ENCODE measurements at regions not wholly inside any gene's neighbourhood (a gene's known extent, or its start where the extent isn't known, plus 50 kb on each side); places are given as distances from the start of the nearest gene placed in this dataset.

- Mint-ChIP-seq H3K4me1 (ENCODE audit: low read depth) (no peaks in the 10 kb centered on the region), H3K4me3 (no peak overlapping the region), H3K36me3 (ENCODE audit: insufficient read depth in 2 of 2) (no peaks in the 10 kb centered on the region), H3K27ac (no peak overlapping the region), H3K9me3 (peaks cover 4 to 7% of the 10 kb centered on the region in 2 donors), H3K27me3 (ENCODE audit: low read depth) (no peaks in the 10 kb centered on the region)
- no peak for ATAC-seq (replicated peaks in 1 of 2)
- no peak for DNase-seq
Observed at GRCh38 chr10:20726381-20726780, 170.7 kb downstream of the NEBL start.

GRCh38 chr10:20714979-20715378 lies 182.1 kb downstream of the NEBL start:
- ATAC-seq (replicated peaks in 1 of 2) (no peak), DNase-seq (no peak)
- H3K4me1 Mint-ChIP-seq (ENCODE audit: low read depth) = no peaks in the 10 kb centered on the region
- H3K36me3 Mint-ChIP-seq (ENCODE audit: insufficient read depth in 2 of 2) = no peaks in the 10 kb centered on the region
- H3K27ac Mint-ChIP-seq = no peak overlapping the region
- no peaks in the 10 kb centered on the region for H3K27me3 Mint-ChIP-seq (ENCODE audit: low read depth)
- H3K4me3 Mint-ChIP-seq = no peak overlapping the region
- peaks cover 2 to 6% of the 10 kb centered on the region in 2 donors for H3K9me3 Mint-ChIP-seq

DNA sequence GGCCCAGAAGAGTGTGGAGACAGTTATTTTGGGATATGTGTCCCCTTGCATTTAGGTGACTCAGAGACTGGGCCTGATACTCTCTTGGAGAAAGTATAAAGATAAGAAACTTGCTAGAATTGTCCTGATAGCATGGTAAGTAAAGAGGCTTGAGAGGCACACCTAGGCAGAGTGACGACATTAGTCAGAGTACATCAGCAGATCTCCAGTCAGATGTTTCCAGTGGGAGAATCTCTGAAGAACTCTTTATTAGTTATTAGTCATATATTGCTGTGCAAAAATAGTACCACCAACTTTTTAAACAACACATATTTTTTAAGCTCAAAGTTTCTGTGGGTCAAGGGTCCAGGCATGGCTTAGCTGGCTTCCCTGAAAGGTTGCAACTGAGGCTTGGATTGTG lies 182.6 kb downstream of the NEBL start:
- no peak for ATAC-seq (replicated peaks in 1 of 2)
- peaks cover under 1 to 6% of the 10 kb centered on the region in 2 donors for H3K9me3 Mint-ChIP-seq
- H3K4me3 Mint-ChIP-seq = no peak overlapping the region
- no peak overlapping the region for H3K27ac Mint-ChIP-seq
- H3K27me3 Mint-ChIP-seq (ENCODE audit: low read depth) = no peaks in the 10 kb centered on the region
- no peaks in the 10 kb centered on the region for H3K36me3 Mint-ChIP-seq (ENCODE audit: insufficient read depth in 2 of 2)
- DNase-seq = no peak
- H3K4me1 Mint-ChIP-seq (ENCODE audit: low read depth) = no peaks in the 10 kb centered on the region

DNA sequence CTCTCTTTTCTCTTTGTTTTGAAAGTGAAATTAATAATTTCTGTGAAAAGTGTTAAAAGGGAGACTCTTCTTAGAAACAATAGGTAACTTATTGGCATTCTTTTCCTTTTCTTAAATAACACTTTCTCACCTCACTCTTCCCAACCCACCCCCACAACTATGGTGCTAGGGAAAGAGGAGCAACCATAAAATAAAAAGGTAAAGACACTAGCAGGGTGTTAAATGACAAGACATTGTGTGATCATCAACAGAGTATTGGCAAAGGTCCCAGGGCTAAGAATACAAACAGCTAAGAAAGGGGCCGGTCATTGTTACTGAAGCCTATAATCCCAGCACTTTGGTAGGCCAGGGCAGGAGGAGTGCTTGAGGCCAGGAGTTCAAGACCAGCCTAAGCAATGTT lies 183.7 kb downstream of the NEBL start:
- Mint-ChIP-seq H3K27ac (no peak overlapping the region), H3K9me3 (peaks cover 0 to 5% of the 10 kb centered on the region in 2 donors), H3K27me3 (ENCODE audit: low read depth) (no peaks in the 10 kb centered on the region), H3K36me3 (ENCODE audit: insufficient read depth in 2 of 2) (no peaks in the 10 kb centered on the region), H3K4me1 (ENCODE audit: low read depth) (no peaks in the 10 kb centered on the region), H3K4me3 (no peak overlapping the region)
- ATAC-seq (replicated peaks in 1 of 2) (no peak), DNase-seq (no peak)

DNA sequence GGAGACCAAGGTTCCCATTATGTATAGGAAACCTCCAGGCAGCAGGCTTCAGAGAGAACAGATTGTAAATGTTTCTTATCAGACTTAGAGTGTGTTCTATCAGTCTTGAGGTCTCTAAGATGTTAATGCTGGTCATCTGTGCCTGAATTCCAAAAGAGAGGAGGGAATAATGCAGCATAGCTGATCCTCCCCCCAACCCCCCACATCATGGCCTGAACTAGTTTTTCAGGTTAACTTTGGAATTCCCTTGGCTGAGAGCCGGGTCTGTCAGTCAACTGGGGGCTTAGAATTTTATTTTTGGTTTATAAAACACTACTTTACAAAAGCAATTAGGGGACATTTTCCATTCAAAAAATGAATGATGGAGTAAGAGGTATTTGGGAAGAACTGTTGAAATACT lies 184.3 kb downstream of the NEBL start:
- peaks cover 0 to 4% of the 10 kb centered on the region in 2 donors for H3K9me3 Mint-ChIP-seq
- H3K36me3 Mint-ChIP-seq (ENCODE audit: insufficient read depth in 2 of 2) = no peaks in the 10 kb centered on the region
- no peak overlapping the region for H3K27ac Mint-ChIP-seq
- H3K27me3 Mint-ChIP-seq (ENCODE audit: low read depth) = no peaks in the 10 kb centered on the region
- no peak overlapping the region for H3K4me3 Mint-ChIP-seq
- H3K4me1 Mint-ChIP-seq (ENCODE audit: low read depth) = no peaks in the 10 kb centered on the region
- DNase-seq = no peak
- no peak for ATAC-seq (replicated peaks in 1 of 2)

DNA sequence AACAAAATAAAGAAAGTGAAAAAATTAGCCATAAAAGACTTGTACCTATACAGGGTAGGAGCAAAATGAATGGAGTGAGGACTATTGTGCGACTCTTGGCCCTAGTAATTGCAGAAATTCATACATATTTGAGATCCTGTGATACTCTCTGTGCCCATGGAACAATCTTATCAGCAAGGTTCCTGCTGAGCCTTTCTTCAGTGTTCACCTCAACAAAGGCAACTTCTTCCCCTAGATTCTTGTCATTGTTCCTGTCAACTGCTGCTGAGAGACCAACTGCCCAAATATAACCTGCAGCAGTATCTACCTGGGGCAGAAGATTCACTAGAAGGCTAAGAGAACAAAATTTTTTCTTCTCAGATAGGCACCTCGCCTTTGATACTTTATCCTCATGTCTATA lies 187.4 kb downstream of the NEBL start:
- no peak for DNase-seq
- no peaks in the 10 kb centered on the region for H3K4me1 Mint-ChIP-seq (ENCODE audit: low read depth)
- H3K4me3 Mint-ChIP-seq = no peak overlapping the region
- no peaks in the 10 kb centered on the region for H3K27me3 Mint-ChIP-seq (ENCODE audit: low read depth)
- H3K27ac Mint-ChIP-seq = no peak overlapping the region
- no peaks in the 10 kb centered on the region for H3K36me3 Mint-ChIP-seq (ENCODE audit: insufficient read depth in 2 of 2)
- no peak for ATAC-seq (replicated peaks in 1 of 2)
- peaks cover 2 to 5% of the 10 kb centered on the region in 2 donors for H3K9me3 Mint-ChIP-seq

- Mint-ChIP-seq H3K27ac (no peak overlapping the region), H3K4me3 (no peak overlapping the region), H3K36me3 (ENCODE audit: insufficient read depth in 2 of 2) (no peaks in the 10 kb centered on the region), H3K9me3 (peaks cover 2 to 5% of the 10 kb centered on the region in 2 donors), H3K4me1 (ENCODE audit: low read depth) (no peaks in the 10 kb centered on the region), H3K27me3 (ENCODE audit: low read depth) (no peaks in the 10 kb centered on the region)
- no peak for DNase-seq
- ATAC-seq (replicated peaks in 1 of 2) = no peak
Observed at GRCh38 chr10:20708305-20708704, 188.8 kb downstream of the NEBL start.

- no peaks in the 10 kb centered on the region for H3K36me3 Mint-ChIP-seq (ENCODE audit: insufficient read depth in 2 of 2)
- H3K9me3 Mint-ChIP-seq = peaks cover 2 to 5% of the 10 kb centered on the region in 2 donors
- no peaks in the 10 kb centered on the region for H3K4me1 Mint-ChIP-seq (ENCODE audit: low read depth)
- no peaks in the 10 kb centered on the region for H3K27me3 Mint-ChIP-seq (ENCODE audit: low read depth)
- ATAC-seq (replicated peaks in 1 of 2) (no peak), DNase-seq (no peak)
- H3K27ac Mint-ChIP-seq = no peak overlapping the region
- H3K4me3 Mint-ChIP-seq = no peak overlapping the region
Observed at GRCh38 chr10:20707251-20707650, 189.9 kb downstream of the NEBL start.

DNA sequence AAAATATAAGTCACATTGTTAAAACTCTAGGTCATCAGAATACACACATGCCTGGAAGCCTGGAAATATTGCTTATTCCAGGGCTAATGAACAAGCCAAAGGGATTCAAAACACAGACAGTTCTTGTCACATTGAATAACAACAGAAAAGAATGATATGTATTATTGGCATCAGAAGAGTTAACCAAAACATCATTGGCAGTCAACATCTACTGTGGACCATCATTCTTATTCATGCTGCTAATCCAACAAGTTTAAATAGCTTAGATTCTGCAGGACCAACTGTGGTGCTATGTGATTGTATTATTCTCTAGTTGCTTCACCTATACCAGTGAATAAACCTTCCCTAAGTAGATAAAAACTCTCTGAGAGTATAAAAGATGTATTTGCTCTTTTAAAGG lies 198.3 kb downstream of the NEBL start:
- no peak overlapping the region for H3K4me3 Mint-ChIP-seq

GRCh38 chr10:20694296-20694695 lies 202.8 kb downstream of the NEBL start:
- DNase-seq (no peak), ATAC-seq (replicated peaks in 1 of 2) (no peak)
- no peak overlapping the region for H3K27ac Mint-ChIP-seq
- H3K27me3 Mint-ChIP-seq (ENCODE audit: low read depth) = no peaks in the 10 kb centered on the region
- no peaks in the 10 kb centered on the region for H3K36me3 Mint-ChIP-seq (ENCODE audit: insufficient read depth in 2 of 2)
- H3K4me3 Mint-ChIP-seq = no peak overlapping the region
- no peaks in the 10 kb centered on the region for H3K4me1 Mint-ChIP-seq (ENCODE audit: low read depth)
- H3K9me3 Mint-ChIP-seq = peaks cover 0 to 6% of the 10 kb centered on the region in 2 donors

More for the DNA sequence above, 198.3 kb downstream of the NEBL start:
- Mint-ChIP-seq H3K36me3 (ENCODE audit: insufficient read depth in 2 of 2) (no peaks in the 10 kb centered on the region), H3K9me3 (peaks cover 0 to 2% of the 10 kb centered on the region in 2 donors), H3K4me1 (ENCODE audit: low read depth) (no peaks in the 10 kb centered on the region), H3K27me3 (ENCODE audit: low read depth) (no peaks in the 10 kb centered on the region), H3K27ac (no peak overlapping the region)
- ATAC-seq (replicated peaks in 1 of 2) (no peak), DNase-seq (no peak)

- Mint-ChIP-seq H3K36me3 (ENCODE audit: insufficient read depth in 2 of 2) (no peaks in the 10 kb centered on the region), H3K4me3 (no peak overlapping the region), H3K27ac (no peak overlapping the region), H3K4me1 (ENCODE audit: low read depth) (no peaks in the 10 kb centered on the region), H3K27me3 (ENCODE audit: low read depth) (no peaks in the 10 kb centered on the region), H3K9me3 (peaks cover 2 to 5% of the 10 kb centered on the region in 2 donors)
- ATAC-seq (replicated peaks in 1 of 2) (no peak), DNase-seq (no peak)
Observed at GRCh38 chr10:20688797-20689544, 208.1 kb downstream of the NEBL start.

- ATAC-seq (replicated peaks in 1 of 2) = no peak
- Mint-ChIP-seq H3K4me1 (ENCODE audit: low read depth) (no peaks in the 10 kb centered on the region), H3K4me3 (no peak overlapping the region)
Observed at GRCh38 chr10:20686015-20686635, 211.0 kb downstream of the NEBL start.

DNA sequence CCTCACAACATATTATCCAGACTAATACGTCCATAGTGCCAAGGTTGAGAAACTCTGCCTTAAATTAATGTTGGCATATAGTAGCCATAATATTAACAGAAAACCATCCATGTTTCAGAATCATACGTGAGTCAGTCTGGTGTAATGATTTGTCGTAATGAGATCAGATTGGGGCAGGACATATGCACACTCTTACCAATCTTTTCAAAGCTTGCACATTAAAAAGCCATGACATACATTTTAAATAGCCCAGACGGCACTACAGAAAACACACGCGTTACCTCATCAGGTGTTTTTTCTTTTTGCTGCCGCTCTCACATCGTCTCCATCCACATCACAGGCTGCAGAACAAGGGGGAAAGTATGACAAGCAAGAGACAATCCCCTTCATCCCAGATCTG lies 211.6 kb downstream of the NEBL start:
- H3K4me1 Mint-ChIP-seq (ENCODE audit: low read depth) = no peaks in the 10 kb centered on the region
- ATAC-seq (replicated peaks in 1 of 2) (no peak), DNase-seq (no peak)
- H3K27ac Mint-ChIP-seq = no peak overlapping the region
- no peak overlapping the region for H3K4me3 Mint-ChIP-seq
- H3K27me3 Mint-ChIP-seq (ENCODE audit: low read depth) = no peaks in the 10 kb centered on the region
- H3K36me3 Mint-ChIP-seq (ENCODE audit: insufficient read depth in 2 of 2) = no peaks in the 10 kb centered on the region
- H3K9me3 Mint-ChIP-seq = peaks cover 1 to 5% of the 10 kb centered on the region in 2 donors

More at GRCh38 chr10:20686015-20686635, 211.0 kb downstream of the NEBL start:
- Mint-ChIP-seq H3K27ac (no peak overlapping the region), H3K9me3 (peaks cover 3 to 5% of the 10 kb centered on the region in 2 donors), H3K36me3 (ENCODE audit: insufficient read depth in 2 of 2) (no peaks in the 10 kb centered on the region), H3K27me3 (ENCODE audit: low read depth) (no peaks in the 10 kb centered on the region)
- DNase-seq = no peak

DNA sequence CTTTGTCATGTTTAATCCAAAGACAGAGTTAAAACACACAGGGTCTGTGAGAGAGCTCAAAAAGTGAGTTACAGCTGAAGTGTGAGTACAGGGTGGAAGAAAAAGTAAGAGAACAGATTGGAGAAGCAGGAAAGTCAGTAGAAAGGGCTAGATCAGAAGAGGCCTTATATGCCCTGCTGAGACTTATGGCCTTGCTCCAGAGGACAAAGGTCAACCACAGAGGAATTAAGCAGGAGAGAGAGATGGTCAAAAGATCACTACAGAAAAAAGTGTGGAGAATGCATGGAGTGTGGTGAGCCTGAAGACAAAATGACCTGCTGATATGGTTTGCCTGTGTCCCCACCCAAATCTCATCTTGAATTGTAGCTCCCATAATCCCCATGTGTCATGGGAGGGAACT lies 213.8 kb downstream of the NEBL start:
- no peak for DNase-seq
- Mint-ChIP-seq H3K4me1 (ENCODE audit: low read depth) (no peaks in the 10 kb centered on the region), H3K9me3 (peaks cover 1 to 7% of the 10 kb centered on the region in 2 donors), H3K4me3 (no peak overlapping the region), H3K36me3 (ENCODE audit: insufficient read depth in 2 of 2) (no peaks in the 10 kb centered on the region), H3K27me3 (ENCODE audit: low read depth) (no peaks in the 10 kb centered on the region), H3K27ac (no peak overlapping the region)
- ATAC-seq (replicated peaks in 1 of 2) = no peak
